ENCODE measurements at regions not wholly inside any gene's neighbourhood (a gene's known extent, or its start where the extent isn't known, plus 50 kb on each side); places are given as distances from the start of the nearest gene placed in this dataset.

DNA sequence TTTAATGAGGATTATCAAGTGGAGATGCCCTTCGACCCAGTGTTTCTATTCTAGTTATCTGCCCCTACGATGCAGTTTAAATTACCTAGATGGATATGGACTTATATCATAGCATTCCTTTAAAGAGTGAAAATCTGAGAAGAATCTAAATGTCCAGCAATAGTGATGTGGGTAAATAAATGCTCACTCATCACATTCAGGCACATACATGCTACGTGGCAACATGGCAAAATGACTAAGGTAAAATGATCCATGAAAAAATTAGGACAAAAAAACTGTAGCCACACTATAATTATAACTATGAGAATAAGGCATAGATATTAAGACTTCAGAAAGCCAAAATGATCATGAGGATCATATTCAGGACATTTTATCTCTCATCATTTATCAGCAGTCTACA, 82.4 kb upstream of the PDE1C start:
- H3K79me1 ChIP-seq (ENCODE audit: low read length) = no peaks in the 10 kb centered on the region
- no peak overlapping the region for H3K9ac ChIP-seq (ENCODE audit: low read length)
- no peak overlapping the region for H3K4me3 ChIP-seq (ENCODE audit: low read depth, low read length)
- no peaks in the 10 kb centered on the region for H3K36me3 ChIP-seq (ENCODE audit: control insufficient read depth in 1 of 2, insufficient read depth in 2 of 2, low read length in 2 of 2)
- H3K27ac ChIP-seq (ENCODE audit: low read depth, low read length) = no peak overlapping the region
- no peak for DNase-seq
- H3K4me2 ChIP-seq (ENCODE audit: low read length) = no peak overlapping the region
- no peaks in the 10 kb centered on the region for H3K27me3 ChIP-seq (ENCODE audit: insufficient read depth, low read length)
- H4K8ac ChIP-seq (ENCODE audit: low read depth, low read length) = no peak overlapping the region
- no peak overlapping the region for H4K12ac ChIP-seq (ENCODE audit: low read depth, low read length)
- no peak overlapping the region for H2BK12ac ChIP-seq (ENCODE audit: low read length)
- H2BK5ac ChIP-seq (ENCODE audit: low read depth, low read length, poor library complexity) = no peak overlapping the region
- no peak overlapping the region for H4K91ac ChIP-seq (ENCODE audit: low read depth, low read length)
- H3K4ac ChIP-seq (ENCODE audit: low read depth, low read length) = no peak overlapping the region
- no peak overlapping the region for H2BK120ac ChIP-seq (ENCODE audit: insufficient read depth, low read length, poor library complexity)
- H3K23ac ChIP-seq (ENCODE audit: low read length) = no peak overlapping the region
- WGBS (ENCODE audit: extremely low coverage, insufficient coverage, insufficient read length) = no CpG with 5 or more reads among the region's 3 CpGs
- peaks cover 0 to 5% of the 10 kb centered on the region in 2 experiments for H3K4me1 ChIP-seq (ENCODE audit: control insufficient read depth in 1 of 2, insufficient read depth in 2 of 2, low read length in 2 of 2)
- H2AFZ ChIP-seq (ENCODE audit: insufficient read depth, low read length, poor library complexity) = no peak overlapping the region
- H3K9me3 ChIP-seq (ENCODE audit: insufficient read depth, low read depth, low read length) = no peaks in the 10 kb centered on the region
- H3K79me2 ChIP-seq (ENCODE audit: control insufficient read depth, insufficient read depth, low read length, poor library complexity) = no peaks in the 10 kb centered on the region
- no peak overlapping the region for H3K18ac ChIP-seq (ENCODE audit: low read length)
- no peak overlapping the region for H2AK5ac ChIP-seq (ENCODE audit: low read length)
- no peak overlapping the region for H3K14ac ChIP-seq (ENCODE audit: low read length)

- Histone ChIP-seq H3K79me2 (ENCODE audit: control insufficient read depth, insufficient read depth, low read length, poor library complexity) (no peaks in the 10 kb centered on the region), H2BK120ac (ENCODE audit: insufficient read depth, low read length, poor library complexity) (no peak overlapping the region), H3K4me3 (ENCODE audit: low read depth, low read length) (no peak overlapping the region), H3K14ac (ENCODE audit: low read length) (no peak overlapping the region), H3K23ac (ENCODE audit: low read length) (no peak overlapping the region), H3K18ac (ENCODE audit: low read length) (no peak overlapping the region), H3K4ac (ENCODE audit: low read depth, low read length) (no peak overlapping the region), H3K9ac (ENCODE audit: low read length) (no peak overlapping the region), H4K12ac (ENCODE audit: low read depth, low read length) (no peak overlapping the region), H3K27ac (ENCODE audit: low read depth, low read length) (no peak overlapping the region), H2BK12ac (ENCODE audit: low read length) (no peak overlapping the region), H3K4me2 (ENCODE audit: low read length) (no peak overlapping the region), H4K8ac (ENCODE audit: low read depth, low read length) (no peak overlapping the region), H3K36me3 (ENCODE audit: control insufficient read depth in 1 of 2, insufficient read depth in 2 of 2, low read length in 2 of 2) (no peaks in the 10 kb centered on the region), H2BK5ac (ENCODE audit: low read depth, low read length, poor library complexity) (no peak overlapping the region), H3K9me3 (ENCODE audit: insufficient read depth, low read depth, low read length) (no peaks in the 10 kb centered on the region), H3K4me1 (ENCODE audit: control insufficient read depth in 1 of 2, insufficient read depth in 2 of 2, low read length in 2 of 2) (peaks cover 0 to 3% of the 10 kb centered on the region in 2 experiments), H2AFZ (ENCODE audit: insufficient read depth, low read length, poor library complexity) (no peak overlapping the region), H2AK5ac (ENCODE audit: low read length) (no peak overlapping the region), H3K27me3 (ENCODE audit: insufficient read depth, low read length) (no peaks in the 10 kb centered on the region), H3K79me1 (ENCODE audit: low read length) (no peaks in the 10 kb centered on the region), H4K91ac (ENCODE audit: low read depth, low read length) (no peak overlapping the region)
- WGBS (ENCODE audit: extremely low coverage, insufficient coverage, insufficient read length) = no CpG with 5 or more reads among the region's 2 CpGs
- no peak for DNase-seq
Measured at GRCh38 chr7:32150589-32150988, 80.4 kb upstream of the PDE1C start.

DNA sequence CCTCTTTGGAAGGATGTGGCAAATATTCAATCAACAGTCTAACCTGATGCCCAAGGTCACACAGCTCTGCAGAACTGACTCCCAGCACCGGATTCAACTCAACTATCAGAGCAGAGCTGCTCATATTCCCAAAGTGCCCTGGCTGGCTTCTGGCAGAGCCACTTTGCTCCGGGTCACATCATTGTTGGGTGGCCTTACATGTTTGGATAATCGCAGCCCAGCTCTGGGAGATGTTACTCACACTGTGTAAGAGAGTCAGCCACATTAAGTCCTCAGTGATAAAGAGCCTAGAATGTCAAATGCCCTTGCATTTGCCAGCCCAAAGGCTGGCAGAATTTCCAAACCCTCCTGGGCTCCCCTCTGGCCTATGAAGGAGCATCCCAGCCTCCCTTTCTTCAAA, 79.8 kb upstream of the PDE1C start:
- no peaks in the 10 kb centered on the region for H3K79me1 ChIP-seq (ENCODE audit: low read length)
- no peak overlapping the region for H4K12ac ChIP-seq (ENCODE audit: low read depth, low read length)
- DNase-seq = no peak
- no peak overlapping the region for H3K18ac ChIP-seq (ENCODE audit: low read length)
- H3K27ac ChIP-seq (ENCODE audit: low read depth, low read length) = no peak overlapping the region
- no peaks in the 10 kb centered on the region for H3K27me3 ChIP-seq (ENCODE audit: insufficient read depth, low read length)
- H2AK5ac ChIP-seq (ENCODE audit: low read length) = no peak overlapping the region
- H2BK5ac ChIP-seq (ENCODE audit: low read depth, low read length, poor library complexity) = no peak overlapping the region
- H3K4ac ChIP-seq (ENCODE audit: low read depth, low read length) = no peak overlapping the region
- H3K9me3 ChIP-seq (ENCODE audit: insufficient read depth, low read depth, low read length) = no peaks in the 10 kb centered on the region
- no peak overlapping the region for H4K8ac ChIP-seq (ENCODE audit: low read depth, low read length)
- H3K4me2 ChIP-seq (ENCODE audit: low read length) = no peak overlapping the region
- H2AFZ ChIP-seq (ENCODE audit: insufficient read depth, low read length, poor library complexity) = no peak overlapping the region
- no peak overlapping the region for H2BK12ac ChIP-seq (ENCODE audit: low read length)
- H3K4me3 ChIP-seq (ENCODE audit: low read depth, low read length) = no peak overlapping the region
- H3K4me1 ChIP-seq (ENCODE audit: control insufficient read depth in 1 of 2, insufficient read depth in 2 of 2, low read length in 2 of 2) = no peaks in the 10 kb centered on the region
- H3K23ac ChIP-seq (ENCODE audit: low read length) = no peak overlapping the region
- H2BK120ac ChIP-seq (ENCODE audit: insufficient read depth, low read length, poor library complexity) = no peak overlapping the region
- no peak overlapping the region for H3K14ac ChIP-seq (ENCODE audit: low read length)
- H3K9ac ChIP-seq (ENCODE audit: low read length) = no peak overlapping the region
- no peaks in the 10 kb centered on the region for H3K36me3 ChIP-seq (ENCODE audit: control insufficient read depth in 1 of 2, insufficient read depth in 2 of 2, low read length in 2 of 2)
- no peaks in the 10 kb centered on the region for H3K79me2 ChIP-seq (ENCODE audit: control insufficient read depth, insufficient read depth, low read length, poor library complexity)
- WGBS (ENCODE audit: extremely low coverage, insufficient coverage, insufficient read length) = no CpG with 5 or more reads among the region's 3 CpGs
- no peak overlapping the region for H4K91ac ChIP-seq (ENCODE audit: low read depth, low read length)

- Histone ChIP-seq H3K4me1 (ENCODE audit: control insufficient read depth in 1 of 2, insufficient read depth in 2 of 2, low read length in 2 of 2) (no peaks in the 10 kb centered on the region), H3K23ac (ENCODE audit: low read length) (no peak overlapping the region), H4K8ac (ENCODE audit: low read depth, low read length) (no peak overlapping the region), H4K91ac (ENCODE audit: low read depth, low read length) (no peak overlapping the region), H3K4ac (ENCODE audit: low read depth, low read length) (no peak overlapping the region), H2BK5ac (ENCODE audit: low read depth, low read length, poor library complexity) (no peak overlapping the region), H2BK12ac (ENCODE audit: low read length) (no peak overlapping the region), H2AK5ac (ENCODE audit: low read length) (no peak overlapping the region), H2AFZ (ENCODE audit: insufficient read depth, low read length, poor library complexity) (no peak overlapping the region), H3K9me3 (ENCODE audit: insufficient read depth, low read depth, low read length) (no peaks in the 10 kb centered on the region), H3K4me2 (ENCODE audit: low read length) (no peak overlapping the region), H3K79me1 (ENCODE audit: low read length) (no peaks in the 10 kb centered on the region), H3K36me3 (ENCODE audit: control insufficient read depth in 1 of 2, insufficient read depth in 2 of 2, low read length in 2 of 2) (no peaks in the 10 kb centered on the region), H4K12ac (ENCODE audit: low read depth, low read length) (no peak overlapping the region), H3K14ac (ENCODE audit: low read length) (no peak overlapping the region), H3K4me3 (ENCODE audit: low read depth, low read length) (no peak overlapping the region), H3K18ac (ENCODE audit: low read length) (no peak overlapping the region), H2BK120ac (ENCODE audit: insufficient read depth, low read length, poor library complexity) (no peak overlapping the region), H3K79me2 (ENCODE audit: control insufficient read depth, insufficient read depth, low read length, poor library complexity) (no peaks in the 10 kb centered on the region), H3K27me3 (ENCODE audit: insufficient read depth, low read length) (no peaks in the 10 kb centered on the region), H3K9ac (ENCODE audit: low read length) (no peak overlapping the region), H3K27ac (ENCODE audit: low read depth, low read length) (no peak overlapping the region)
- no CpG with 5 or more reads among the region's 1 CpG for WGBS (ENCODE audit: extremely low coverage, insufficient coverage, insufficient read length)
- DNase-seq = no peak
Measured at GRCh38 chr7:32147546-32148268, 77.5 kb upstream of the PDE1C start.
